Thymus (tissue), 11 donors: ENCODE measurements at regions not wholly inside any gene's neighbourhood (a gene's known extent, or its start where the extent isn't known, plus 50 kb on each side); places are given as distances from the start of the nearest gene placed in this dataset.

Experiments
- DNase-seq, 9 donors: peaks; one replicate each; pipeline ENCODE4 v3.0.0-alpha.2; 2013; ENCODE audit warnings: low spot score in 9 of 9, low read depth in 6 of 9, missing footprints in 1 of 9
- H3K27ac ChIP-seq, 2 donors: one replicate each; pipeline ENCODE4 v1.5.1; 2013; ENCODE audit warnings: control low read depth in 1 of 2, low read depth in 1 of 2, low read length in 1 of 2, mild to moderate bottlenecking in 1 of 2, moderate library complexity in 1 of 2
- H3K27me3 ChIP-seq, 2 donors: one replicate each; pipeline ENCODE4 v1.5.1; 2013; ENCODE audit warnings: low read length in 1 of 2; ENCODE audit not compliant: control insufficient read depth in 2 of 2, insufficient read depth in 1 of 2
- H3K36me3 ChIP-seq, 2 donors: one replicate each; pipeline ENCODE4 v1.5.1; 2013; ENCODE audit warnings: low read length in 1 of 2, mild to moderate bottlenecking in 1 of 2, moderate library complexity in 1 of 2; ENCODE audit not compliant: control insufficient read depth in 2 of 2, insufficient read depth in 2 of 2
- H3K4me1 ChIP-seq, 2 donors: one replicate each; pipeline ENCODE4 v1.5.1; 2013; ENCODE audit warnings: low read length in 2 of 2; ENCODE audit not compliant: control insufficient read depth in 2 of 2, insufficient read depth in 2 of 2
- H3K4me3 ChIP-seq, 2 donors: one replicate each; pipeline ENCODE4 v1.5.1; 2013; ENCODE audit warnings: low read length in 2 of 2, control low read depth in 1 of 2, mild to moderate bottlenecking in 1 of 2
- H3K9me3 ChIP-seq, 2 donors: one replicate each; pipeline ENCODE4 v1.5.1; 2013; ENCODE audit warnings: low read length in 1 of 2, mild to moderate bottlenecking in 1 of 2; ENCODE audit not compliant: control insufficient read depth in 2 of 2, insufficient read depth in 1 of 2
- WGBS: extraction: QIAGEN DNeasy Blood & Tissue Kit; methylation state at CpG from one replicate; pipeline ENCODE4 v1.1.7; 2013; 5-methylcytosine and 5-hydroxymethylcytosine counted together
- donor health status: healthy.

GRCh38 chr10:83965473-83965872, 173.8 kb upstream of the GHITM start:
- H3K36me3 ChIP-seq, result no peaks in the 10 kb centered on the region
- no peak overlapping the region for H3K4me3 ChIP-seq
- no peak for DNase-seq
- H3K9me3 ChIP-seq, result no peaks in the 10 kb centered on the region
- no peaks in the 10 kb centered on the region for H3K27me3 ChIP-seq
- H3K27ac ChIP-seq, result no peak overlapping the region
- 69% methylated on average over 2 of the region's 2 CpGs for WGBS
- H3K4me1 ChIP-seq, result no peaks in the 10 kb centered on the region

DNA sequence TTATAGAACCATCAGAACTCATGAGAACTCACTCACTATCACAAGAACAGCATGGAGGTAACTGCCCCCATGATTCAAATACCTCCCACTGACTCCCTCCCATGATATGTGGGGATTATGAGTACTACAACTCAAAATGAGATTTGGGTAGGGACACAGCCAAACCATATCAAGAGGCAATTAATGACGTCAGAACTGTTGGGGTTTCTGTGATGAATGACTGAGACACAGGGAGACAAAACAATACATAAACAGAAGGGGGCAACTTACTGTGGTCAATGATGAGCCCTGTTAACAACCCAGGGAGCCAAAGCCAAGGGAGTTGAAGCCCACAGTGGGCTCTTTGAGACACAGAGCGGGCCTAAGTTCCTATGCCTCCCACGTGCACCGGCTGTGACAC, 171.3 kb upstream of the GHITM start:
- Histone ChIP-seq H3K9me3 (no peaks in the 10 kb centered on the region), H3K4me3 (no peak overlapping the region)
- WGBS, result 80% methylated on average over 4 of the region's 4 CpGs

GRCh38 chr10:83978681-83979383, 160.5 kb upstream of the GHITM start:
- H3K4me1 ChIP-seq, result no peaks in the 10 kb centered on the region
- no peaks in the 10 kb centered on the region for H3K27me3 ChIP-seq
- no peaks in the 10 kb centered on the region for H3K9me3 ChIP-seq
- no peak overlapping the region for H3K27ac ChIP-seq
- WGBS, result 87% methylated on average over 5 of the region's 5 CpGs
- no peak overlapping the region for H3K4me3 ChIP-seq
- DNase-seq, result no peak
- no peaks in the 10 kb centered on the region for H3K36me3 ChIP-seq

More for the DNA sequence above, 171.3 kb upstream of the GHITM start:
- Histone ChIP-seq H3K27ac (no peak overlapping the region), H3K27me3 (no peaks in the 10 kb centered on the region), H3K36me3 (no peaks in the 10 kb centered on the region), H3K4me1 (no peaks in the 10 kb centered on the region)
- no peak for DNase-seq

- Histone ChIP-seq H3K4me3 (no peak overlapping the region), H3K9me3 (no peaks in the 10 kb centered on the region), H3K36me3 (no peaks in the 10 kb centered on the region), H3K27me3 (no peaks in the 10 kb centered on the region), H3K4me1 (no peaks in the 10 kb centered on the region), H3K27ac (no peak overlapping the region)
- 55% methylated on average over 1 of the region's 1 CpG for WGBS
- DNase-seq, result no peak
Observed at GRCh38 chr10:83982812-83983211, 156.5 kb upstream of the GHITM start.

GRCh38 chr10:83983578-83984255, 155.6 kb upstream of the GHITM start:
- no peak for DNase-seq
- Histone ChIP-seq H3K9me3 (no peaks in the 10 kb centered on the region), H3K4me1 (no peaks in the 10 kb centered on the region), H3K36me3 (no peaks in the 10 kb centered on the region), H3K27me3 (no peaks in the 10 kb centered on the region), H3K4me3 (no peak overlapping the region), H3K27ac (no peak overlapping the region)
- 75% methylated on average over 4 of the region's 4 CpGs for WGBS

- Histone ChIP-seq H3K27ac (no peak overlapping the region), H3K9me3 (no peaks in the 10 kb centered on the region), H3K27me3 (no peaks in the 10 kb centered on the region), H3K4me1 (no peaks in the 10 kb centered on the region), H3K4me3 (no peak overlapping the region), H3K36me3 (no peaks in the 10 kb centered on the region)
- no peak for DNase-seq
Observed at GRCh38 chr10:83984256-83984640, 155.1 kb upstream of the GHITM start.

DNA sequence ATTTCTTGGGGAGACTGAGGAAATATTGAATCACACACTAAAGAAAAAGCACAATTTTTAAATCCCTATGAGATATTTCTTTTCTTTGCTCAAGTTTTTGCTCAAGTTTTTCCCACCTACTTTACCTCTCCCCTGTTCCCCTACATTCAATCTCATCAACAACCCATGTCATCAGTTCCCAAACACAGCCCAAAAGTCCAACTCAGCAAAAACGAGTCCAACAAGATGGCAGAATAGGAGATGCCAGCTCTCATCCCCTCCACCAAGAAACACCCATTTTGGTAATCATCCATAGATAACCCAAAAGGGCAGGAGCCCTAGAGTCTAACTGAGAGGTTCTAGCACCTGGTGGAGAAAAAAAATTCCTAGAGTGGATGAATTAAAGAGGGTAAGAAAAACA, 152.5 kb upstream of the GHITM start:
- no peak overlapping the region for H3K27ac ChIP-seq
- H3K27me3 ChIP-seq, result no peaks in the 10 kb centered on the region
- H3K4me1 ChIP-seq, result no peaks in the 10 kb centered on the region
- H3K9me3 ChIP-seq, result no peaks in the 10 kb centered on the region
- no peak for DNase-seq
- no peaks in the 10 kb centered on the region for H3K36me3 ChIP-seq
- no peak overlapping the region for H3K4me3 ChIP-seq
- 77% methylated on average over 1 of the region's 1 CpG for WGBS

GRCh38 chr10:83987216-83987615, 152.1 kb upstream of the GHITM start:
- no peaks in the 10 kb centered on the region for H3K9me3 ChIP-seq
- no peak overlapping the region for H3K27ac ChIP-seq
- no peak for DNase-seq
- H3K36me3 ChIP-seq, result no peaks in the 10 kb centered on the region
- no peaks in the 10 kb centered on the region for H3K27me3 ChIP-seq
- H3K4me3 ChIP-seq, result no peak overlapping the region
- H3K4me1 ChIP-seq, result no peaks in the 10 kb centered on the region
- WGBS, result 93% methylated on average over 1 of the region's 1 CpG

DNA sequence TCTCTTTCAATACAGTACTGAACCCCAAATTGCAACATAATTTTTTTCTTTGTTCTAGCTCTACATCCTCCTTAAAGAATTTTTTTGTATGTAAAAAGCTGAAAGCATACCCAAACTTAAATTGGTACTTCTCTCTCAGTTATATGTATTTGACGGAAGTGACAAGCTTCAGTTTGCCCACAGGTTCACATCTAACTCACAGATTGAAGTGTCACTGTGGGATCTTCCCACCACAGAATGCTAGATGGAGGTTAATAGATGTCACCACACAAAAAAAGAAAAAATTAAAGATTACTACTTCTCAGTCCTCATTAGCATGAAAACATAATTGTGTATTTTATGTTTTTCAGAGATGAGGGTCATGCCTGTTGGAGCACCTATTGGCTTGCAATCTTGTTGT, 150.9 kb upstream of the GHITM start:
- WGBS, result 71% methylated on average over 1 of the region's 1 CpG
- no peak overlapping the region for H3K27ac ChIP-seq
- no peaks in the 10 kb centered on the region for H3K9me3 ChIP-seq
- no peaks in the 10 kb centered on the region for H3K27me3 ChIP-seq
- H3K4me1 ChIP-seq, result no peaks in the 10 kb centered on the region
- no peak overlapping the region for H3K4me3 ChIP-seq
- H3K36me3 ChIP-seq, result no peaks in the 10 kb centered on the region
- no peak for DNase-seq
